ENCODE measurements at regions not wholly inside any gene's neighbourhood (a gene's known extent, or its start where the extent isn't known, plus 50 kb on each side); places are given as distances from the start of the nearest gene placed in this dataset.

- TF ChIP-seq KDM5A (IDR thresholded peaks at IDR 0.05; ENCODE audit: borderline replicate concordance, low read length): no peak
- no peak for TF ChIP-seq RELA (CRISPR knock-in tag; IDR thresholded peaks at IDR 0.05)
- no peak for TF ChIP-seq POLR2A (IDR thresholded peaks at IDR 0.05; ENCODE audit: insufficient read depth in 1 of 2, low read depth in 2 of 2, low read length in 2 of 2)
- TF ChIP-seq CTCF (CRISPR knock-in tag; IDR thresholded peaks at IDR 0.05): no peak
Measured at GRCh38 chr12:66055837-66056319, 74.7 kb downstream of the LLPH start.

Data from HepG2 (cell line).